ENCODE measurements at regions not wholly inside any gene's neighbourhood (a gene's known extent, or its start where the extent isn't known, plus 50 kb on each side); places are given as distances from the start of the nearest gene placed in this dataset.
A peak's percentile ranks its signal among the peaks of the same experiment; 100 is the strongest.

DNA sequence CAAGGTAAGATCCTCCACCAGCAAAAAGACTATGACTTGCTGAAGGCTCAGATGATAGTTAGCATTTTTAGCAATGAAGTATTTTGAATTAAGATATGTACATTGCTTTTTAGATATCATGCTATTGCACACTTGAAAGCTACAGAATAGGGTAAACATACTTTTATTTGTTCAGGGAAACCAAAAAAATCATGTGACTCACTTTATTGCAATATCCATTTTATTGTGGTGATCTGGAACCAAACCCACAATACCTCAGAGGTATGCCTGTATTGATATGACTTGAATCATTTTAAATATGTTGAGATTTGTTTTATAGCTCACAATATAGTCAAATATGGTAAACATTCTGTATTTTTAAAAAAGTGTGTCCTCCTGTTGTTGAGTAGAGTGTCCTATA lies 96.1 kb downstream of the DIO3 start:
- no peak for DNase-seq
- no peak for TF ChIP-seq CTCF (IDR thresholded peaks at IDR 0.05 in 8 of 11, conservative IDR thresholded peaks at IDR 0.05 in 3 of 11)
- no peak for TF ChIP-seq POLR2AphosphoS5 (IDR thresholded peaks at IDR 0.05)
- TF ChIP-seq POLR2A (IDR thresholded peaks at IDR 0.05), result no peak
- Histone ChIP-seq H3K9me3 (no peaks in the 10 kb centered on the region), H3K27me3 (replicated peaks in 1 of 7) (peaks cover 0 to 26% (median 0%) of the 10 kb centered on the region in 7 donors), H3K36me3 (no peaks in the 10 kb centered on the region), H3K4me3 (no peak overlapping the region), H3K27ac (no peak overlapping the region), H3K4me1 (no peaks in the 10 kb centered on the region)
- intact Hi-C loops (cut with DNase I; ENCODE audit: low total_unique reads), result no loop called here

DNA sequence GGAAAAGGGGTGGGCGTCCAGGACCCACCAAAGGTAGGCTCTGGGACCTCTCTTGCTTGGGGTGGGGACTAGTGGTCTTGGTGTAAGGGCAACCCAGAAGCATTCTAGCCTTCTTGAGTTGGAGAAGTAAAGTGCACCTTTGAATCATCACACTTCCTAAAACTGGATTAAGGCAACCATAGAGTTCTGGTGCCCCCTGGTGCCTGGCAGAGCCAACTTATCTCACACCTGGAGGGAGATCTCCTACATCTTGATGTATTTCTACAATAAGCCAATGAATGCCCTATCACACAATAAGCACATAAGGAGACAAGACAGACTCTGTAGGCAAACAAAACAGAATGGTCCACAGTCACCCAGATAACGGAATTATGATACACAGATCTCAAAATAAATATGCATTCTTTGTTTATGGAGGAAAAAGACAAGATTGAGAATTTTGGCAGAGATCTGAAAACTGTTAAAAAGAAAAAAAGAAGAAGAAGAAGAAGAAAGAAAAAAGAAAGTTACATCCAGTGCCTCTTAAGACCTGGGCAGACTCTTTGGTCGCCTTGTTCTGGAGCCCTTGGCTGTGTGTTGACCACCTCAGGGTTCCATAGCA lies 95.9 kb upstream of the PPP2R5C start:
- 45 to 56% (median 49%) methylated on average over 3 of the region's 3 CpGs for WGBS, 5 donors
- H3K36me3 ChIP-seq, result no peaks in the 10 kb centered on the region

DNA sequence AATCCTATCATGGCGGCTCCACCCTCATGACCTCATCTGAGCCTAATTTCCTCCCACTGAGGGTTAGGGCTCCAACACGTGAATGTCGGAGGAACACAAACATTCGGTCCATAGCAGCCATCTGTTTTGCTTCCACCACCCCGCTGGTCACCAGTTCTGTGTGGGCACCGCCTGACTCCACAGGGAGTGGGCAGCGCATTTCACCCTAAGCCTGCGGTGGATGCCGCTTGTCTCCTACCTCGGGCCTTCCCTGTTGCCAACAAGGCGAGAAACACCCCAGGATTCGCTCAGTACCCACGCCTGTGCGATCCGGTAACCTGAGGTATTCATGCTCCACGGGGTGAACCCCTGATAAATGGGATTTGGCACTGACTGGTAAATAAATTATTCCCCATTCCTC lies 95.2 kb upstream of the PPP2R5C start:
- intact Hi-C loops (cut with DNase I; ENCODE audit: low total_unique reads), result no loop called here
- DNase-seq, result no peak
- peaks cover 0 to 47% (median 3%) of the 10 kb centered on the region in 7 donors for H3K27me3 ChIP-seq (replicated peaks in 1 of 7)
- peaks cover 3 to 32% (median 27%) of the 10 kb centered on the region in 8 donors for H3K9me3 ChIP-seq
- no peak overlapping the region for H3K4me3 ChIP-seq
- H3K36me3 ChIP-seq, result no peaks in the 10 kb centered on the region
- H3K27ac ChIP-seq, result no peak overlapping the region
- no peaks in the 10 kb centered on the region for H3K4me1 ChIP-seq
- WGBS, 5 donors, result 87 to 89% (median 87%) methylated on average over 16 of the region's 16 CpGs
- TF ChIP-seq POLR2AphosphoS5 (IDR thresholded peaks at IDR 0.05), result no peak
- no peak for TF ChIP-seq POLR2A (IDR thresholded peaks at IDR 0.05)
- TF ChIP-seq CTCF (IDR thresholded peaks at IDR 0.05 in 8 of 11, conservative IDR thresholded peaks at IDR 0.05 in 3 of 11), result no peak

More for the DNA sequence above, 95.9 kb upstream of the PPP2R5C start:
- Histone ChIP-seq H3K4me1 (no peaks in the 10 kb centered on the region), H3K9me3 (peaks cover 3 to 25% (median 21%) of the 10 kb centered on the region in 8 donors), H3K27ac (no peak overlapping the region), H3K27me3 (replicated peaks in 1 of 7) (peaks cover 0 to 40% (median 3%) of the 10 kb centered on the region in 7 donors), H3K4me3 (no peak overlapping the region)
- no peak for TF ChIP-seq POLR2A (IDR thresholded peaks at IDR 0.05)
- TF ChIP-seq CTCF (IDR thresholded peaks at IDR 0.05 in 8 of 11, conservative IDR thresholded peaks at IDR 0.05 in 3 of 11), result peak in 6 of 11 experiments; percentile 15 to 40 (median 28)
- no peak for TF ChIP-seq POLR2AphosphoS5 (IDR thresholded peaks at IDR 0.05)
- no peak for DNase-seq
- intact Hi-C loops (cut with DNase I; ENCODE audit: low total_unique reads), result no loop called here

DNA sequence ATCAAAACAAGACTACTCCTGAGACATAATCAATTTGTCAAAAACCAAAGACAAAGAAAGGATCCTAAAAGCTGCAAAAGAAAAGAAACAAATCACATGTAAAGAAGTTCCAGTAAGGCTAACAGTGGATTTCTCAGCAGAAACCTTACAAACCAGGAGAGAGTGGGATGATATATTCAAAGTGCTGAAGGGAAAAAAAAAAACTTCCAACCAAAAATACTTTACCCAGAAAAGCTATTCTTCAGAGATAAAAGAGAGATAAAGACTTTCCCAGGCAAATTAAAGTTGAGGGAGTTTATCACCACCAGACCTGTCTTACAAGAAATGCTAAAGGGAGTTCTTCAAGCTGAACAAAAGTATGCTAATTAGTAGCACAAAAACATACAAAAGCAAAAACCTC lies 91.9 kb upstream of the PPP2R5C start:
- intact Hi-C loops (cut with DNase I; ENCODE audit: low total_unique reads), result no loop called here
- Histone ChIP-seq H3K4me1 (no peaks in the 10 kb centered on the region), H3K4me3 (no peak overlapping the region), H3K27me3 (replicated peaks in 1 of 7) (peaks cover 0 to 41% (median 3%) of the 10 kb centered on the region in 7 donors), H3K36me3 (no peaks in the 10 kb centered on the region), H3K27ac (no peak overlapping the region), H3K9me3 (peaks cover 3 to 37% (median 31%) of the 10 kb centered on the region in 8 donors)
- no peak for DNase-seq
- no peak for TF ChIP-seq CTCF (IDR thresholded peaks at IDR 0.05 in 8 of 11, conservative IDR thresholded peaks at IDR 0.05 in 3 of 11)
- no peak for TF ChIP-seq POLR2AphosphoS5 (IDR thresholded peaks at IDR 0.05)
- no peak for TF ChIP-seq POLR2A (IDR thresholded peaks at IDR 0.05)

Measured in spleen (tissue), 11 donors.